ENCODE measurements at regions not wholly inside any gene's neighbourhood (a gene's known extent, or its start where the extent isn't known, plus 50 kb on each side); places are given as distances from the start of the nearest gene placed in this dataset.
"Not testable (repeated sequence)": the region's sequence is repeated elsewhere in the genome, so short reads cannot be mapped to it uniquely, and the experiment has no call there.

DNA sequence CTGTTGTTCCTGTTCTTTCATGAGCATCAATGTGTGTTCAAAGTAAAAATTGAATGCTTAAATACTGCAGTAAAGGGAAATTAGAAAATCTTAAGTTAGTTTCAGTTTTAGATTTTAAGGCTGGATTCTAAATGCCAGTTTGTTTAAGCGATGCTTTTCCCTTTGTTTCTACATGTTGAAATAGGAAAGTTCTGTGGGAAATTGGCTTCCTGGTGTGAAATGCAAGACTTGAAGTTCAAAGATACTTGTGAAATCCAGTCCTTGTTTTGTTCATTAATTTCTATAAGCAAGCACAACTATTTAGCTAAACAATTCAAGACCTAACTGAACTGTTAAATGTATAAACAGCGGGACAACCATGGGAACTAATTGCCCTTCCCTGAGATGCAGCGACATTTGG is 149.1 kb downstream of the LYPLAL1 start:
- no peaks in the 10 kb centered on the region for H3K27me3 ChIP-seq (ENCODE audit: control insufficient read depth in 3 of 3, insufficient read depth in 3 of 3, low read length in 3 of 3)
- no peak overlapping the region for H3K27ac ChIP-seq (ENCODE audit: low read depth, low read length)
- H3K4me1 ChIP-seq (ENCODE audit: control insufficient read depth in 3 of 3, insufficient read depth in 3 of 3, low read length in 3 of 3): no peaks in the 10 kb centered on the region
- no peaks in the 10 kb centered on the region for H3K9me3 ChIP-seq (ENCODE audit: control insufficient read depth in 3 of 3, low read length in 3 of 3)
- H3K4me3 ChIP-seq (ENCODE audit: low read length in 3 of 3): no peak overlapping the region
- H3K36me3 ChIP-seq (ENCODE audit: control insufficient read depth in 3 of 3, insufficient read depth in 3 of 3, low read length in 3 of 3): no peaks in the 10 kb centered on the region
- H3K9ac ChIP-seq (ENCODE audit: low read depth in 1 of 3, low read length in 3 of 3): no peak overlapping the region

DNA sequence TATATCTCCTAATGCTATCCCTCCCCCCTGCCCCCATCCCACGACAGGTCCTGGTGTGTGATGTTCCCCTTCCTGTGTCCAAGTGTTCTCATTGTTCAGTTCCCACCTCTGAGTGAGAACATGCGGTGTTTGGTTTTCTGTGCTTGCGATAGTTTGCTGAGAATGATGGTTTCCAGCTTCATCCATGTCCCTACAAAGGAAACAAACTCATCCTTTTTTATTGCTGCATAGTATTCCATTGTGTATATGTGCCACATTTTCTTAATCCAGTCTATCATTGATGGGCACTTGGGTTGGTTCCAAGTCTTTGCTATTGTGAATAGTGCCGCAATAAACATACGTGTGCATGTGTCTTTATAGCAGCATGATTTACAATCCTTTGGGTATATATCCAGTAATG is 146.9 kb downstream of the LYPLAL1 start:
- H3K36me3 ChIP-seq (ENCODE audit: control insufficient read depth in 3 of 3, insufficient read depth in 3 of 3, low read length in 3 of 3); H3K4me1 ChIP-seq (ENCODE audit: control insufficient read depth in 3 of 3, insufficient read depth in 3 of 3, low read length in 3 of 3); H3K4me3 ChIP-seq (ENCODE audit: low read length in 3 of 3); H3K27ac ChIP-seq (ENCODE audit: low read depth, low read length); H3K9me3 ChIP-seq (ENCODE audit: control insufficient read depth in 3 of 3, low read length in 3 of 3); H3K9ac ChIP-seq (ENCODE audit: low read depth in 1 of 3, low read length in 3 of 3); H3K27me3 ChIP-seq (ENCODE audit: control insufficient read depth in 3 of 3, insufficient read depth in 3 of 3, low read length in 3 of 3): not testable (repeated sequence)

DNA sequence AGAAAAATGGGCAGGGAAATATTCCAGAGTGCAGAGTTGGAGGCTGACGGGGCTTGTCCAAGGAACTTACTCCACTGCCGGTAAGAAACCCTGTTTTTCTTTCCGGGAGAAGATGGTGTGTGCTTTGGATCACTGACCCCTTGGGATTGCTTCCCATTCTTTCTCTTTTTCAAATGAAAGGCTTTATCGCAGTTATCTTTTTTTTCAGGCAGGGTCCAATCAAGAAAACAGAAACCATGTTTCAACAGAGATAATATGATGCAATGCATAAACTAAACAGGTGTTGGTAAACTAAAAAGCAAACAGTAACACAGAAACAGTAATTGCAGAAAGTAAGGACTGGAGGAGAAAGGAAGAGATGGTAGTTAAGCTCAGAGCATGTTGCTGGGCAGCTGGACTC is 145.1 kb downstream of the LYPLAL1 start:
- Histone ChIP-seq H3K9ac (ENCODE audit: low read depth in 1 of 3, low read length in 3 of 3) (no peak overlapping the region), H3K27me3 (ENCODE audit: control insufficient read depth in 3 of 3, insufficient read depth in 3 of 3, low read length in 3 of 3) (no peaks in the 10 kb centered on the region), H3K4me3 (ENCODE audit: low read length in 3 of 3) (no peak overlapping the region), H3K9me3 (ENCODE audit: control insufficient read depth in 3 of 3, low read length in 3 of 3) (no peaks in the 10 kb centered on the region), H3K36me3 (ENCODE audit: control insufficient read depth in 3 of 3, insufficient read depth in 3 of 3, low read length in 3 of 3) (no peaks in the 10 kb centered on the region), H3K27ac (ENCODE audit: low read depth, low read length) (no peak overlapping the region), H3K4me1 (ENCODE audit: control insufficient read depth in 3 of 3, insufficient read depth in 3 of 3, low read length in 3 of 3) (no peaks in the 10 kb centered on the region)

DNA sequence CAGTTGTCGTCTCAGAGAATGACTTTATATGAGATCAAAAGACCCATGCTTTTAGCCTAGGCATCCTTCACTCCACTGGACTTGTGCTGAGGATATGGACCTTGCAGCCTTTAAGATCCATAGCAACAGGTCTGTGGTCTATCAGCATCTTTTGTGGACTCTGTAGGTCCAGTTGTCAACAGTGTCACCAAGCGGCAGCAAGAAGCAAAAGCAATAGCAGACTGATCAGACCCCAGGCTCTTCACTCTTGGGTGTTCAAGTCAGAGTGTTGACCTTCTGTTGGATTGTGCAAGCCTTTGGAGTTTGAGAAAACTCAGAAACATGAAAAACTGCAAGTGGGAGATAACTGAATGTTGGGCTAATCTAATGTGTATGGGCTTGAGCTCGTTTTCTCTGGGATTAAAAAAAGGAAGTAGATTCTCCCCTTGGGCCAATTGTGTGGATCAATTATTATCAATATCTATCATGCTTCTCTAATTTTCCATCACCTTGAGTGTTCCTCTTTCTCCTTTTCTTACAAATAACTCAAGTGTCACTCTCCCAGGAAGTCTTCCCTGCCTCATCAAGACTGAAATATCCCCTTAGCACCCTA is 144.2 kb downstream of the LYPLAL1 start:
- H3K27me3 ChIP-seq (ENCODE audit: control insufficient read depth in 3 of 3, insufficient read depth in 3 of 3, low read length in 3 of 3): no peaks in the 10 kb centered on the region
- H3K9me3 ChIP-seq (ENCODE audit: control insufficient read depth in 3 of 3, low read length in 3 of 3): no peaks in the 10 kb centered on the region
- H3K4me3 ChIP-seq (ENCODE audit: low read length in 3 of 3): no peak overlapping the region
- no peak overlapping the region for H3K9ac ChIP-seq (ENCODE audit: low read depth in 1 of 3, low read length in 3 of 3)
- no peaks in the 10 kb centered on the region for H3K4me1 ChIP-seq (ENCODE audit: control insufficient read depth in 3 of 3, insufficient read depth in 3 of 3, low read length in 3 of 3)
- H3K27ac ChIP-seq (ENCODE audit: low read depth, low read length): no peak overlapping the region
- H3K36me3 ChIP-seq (ENCODE audit: control insufficient read depth in 3 of 3, insufficient read depth in 3 of 3, low read length in 3 of 3): no peaks in the 10 kb centered on the region

DNA sequence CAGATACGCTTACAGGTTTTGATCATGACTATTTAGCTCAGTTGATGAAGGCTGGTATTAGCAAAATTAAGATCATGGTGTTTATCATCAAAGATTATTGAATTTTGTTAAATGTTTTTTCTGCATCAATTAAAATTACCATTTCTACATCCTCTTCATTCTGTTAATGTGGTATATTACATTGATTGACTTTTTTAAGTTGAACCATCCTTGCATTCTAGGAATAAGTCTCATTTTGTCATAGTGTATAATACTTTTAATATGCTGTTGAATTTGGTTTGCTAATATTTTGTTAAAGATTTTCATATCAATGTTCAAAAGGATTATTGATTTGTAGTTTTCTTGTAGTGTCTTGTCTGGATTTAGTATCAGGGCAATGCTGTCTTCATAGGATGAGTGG is 142.4 kb downstream of the LYPLAL1 start:
- Histone ChIP-seq H3K4me3 (ENCODE audit: low read length in 3 of 3) (no peak overlapping the region), H3K27me3 (ENCODE audit: control insufficient read depth in 3 of 3, insufficient read depth in 3 of 3, low read length in 3 of 3) (no peaks in the 10 kb centered on the region), H3K4me1 (ENCODE audit: control insufficient read depth in 3 of 3, insufficient read depth in 3 of 3, low read length in 3 of 3) (no peaks in the 10 kb centered on the region), H3K9me3 (ENCODE audit: control insufficient read depth in 3 of 3, low read length in 3 of 3) (no peaks in the 10 kb centered on the region), H3K9ac (ENCODE audit: low read depth in 1 of 3, low read length in 3 of 3) (no peak overlapping the region), H3K36me3 (ENCODE audit: control insufficient read depth in 3 of 3, insufficient read depth in 3 of 3, low read length in 3 of 3) (no peaks in the 10 kb centered on the region), H3K27ac (ENCODE audit: low read depth, low read length) (no peak overlapping the region)

DNA sequence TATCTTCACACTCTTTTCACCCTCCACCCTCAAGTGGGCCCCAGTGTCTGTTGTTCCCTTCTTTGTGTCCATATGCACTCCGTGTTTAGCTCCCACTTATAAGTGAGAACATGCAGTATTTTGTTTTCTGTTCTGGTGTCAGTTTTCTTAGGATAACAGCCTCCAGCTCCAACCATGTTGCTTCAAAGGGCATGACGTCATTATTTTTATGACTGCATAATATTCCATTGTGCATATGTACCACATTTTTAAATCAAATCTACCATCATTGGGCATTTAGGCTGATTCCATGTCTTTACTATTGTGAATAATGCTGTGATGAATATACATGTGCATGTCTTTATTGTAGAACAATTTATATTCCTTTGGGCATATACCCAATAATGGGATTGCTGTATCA is 140.3 kb downstream of the LYPLAL1 start:
- Histone ChIP-seq H3K4me3 (ENCODE audit: low read length in 3 of 3) (no peak overlapping the region), H3K27ac (ENCODE audit: low read depth, low read length) (no peak overlapping the region), H3K9ac (ENCODE audit: low read depth in 1 of 3, low read length in 3 of 3) (no peak overlapping the region), H3K36me3 (ENCODE audit: control insufficient read depth in 3 of 3, insufficient read depth in 3 of 3, low read length in 3 of 3) (no peaks in the 10 kb centered on the region), H3K4me1 (ENCODE audit: control insufficient read depth in 3 of 3, insufficient read depth in 3 of 3, low read length in 3 of 3) (no peaks in the 10 kb centered on the region), H3K9me3 (ENCODE audit: control insufficient read depth in 3 of 3, low read length in 3 of 3) (no peaks in the 10 kb centered on the region), H3K27me3 (ENCODE audit: control insufficient read depth in 3 of 3, insufficient read depth in 3 of 3, low read length in 3 of 3) (no peaks in the 10 kb centered on the region)

DNA sequence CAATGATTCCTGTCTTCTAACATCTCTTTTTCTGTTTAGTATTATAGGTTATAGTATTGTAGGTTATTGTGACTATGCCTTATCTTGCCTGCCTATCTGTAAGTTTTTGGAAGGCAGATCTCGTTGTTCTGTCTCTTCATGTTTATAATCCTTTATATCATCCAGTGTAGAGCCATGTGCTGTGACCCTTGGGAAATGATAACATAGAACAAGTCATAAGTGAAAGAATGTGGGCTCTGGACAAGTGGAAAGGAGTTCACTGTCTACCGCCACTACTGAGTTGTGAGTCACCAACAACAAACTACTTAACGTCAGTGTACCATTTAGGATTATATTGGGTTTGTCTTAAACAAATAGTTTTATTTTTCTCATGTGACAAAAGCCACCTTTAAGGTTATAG is 139.3 kb downstream of the LYPLAL1 start:
- no peaks in the 10 kb centered on the region for H3K27me3 ChIP-seq (ENCODE audit: control insufficient read depth in 3 of 3, insufficient read depth in 3 of 3, low read length in 3 of 3)
- no peak overlapping the region for H3K9ac ChIP-seq (ENCODE audit: low read depth in 1 of 3, low read length in 3 of 3)
- H3K4me1 ChIP-seq (ENCODE audit: control insufficient read depth in 3 of 3, insufficient read depth in 3 of 3, low read length in 3 of 3): no peaks in the 10 kb centered on the region
- H3K27ac ChIP-seq (ENCODE audit: low read depth, low read length): no peak overlapping the region
- no peaks in the 10 kb centered on the region for H3K9me3 ChIP-seq (ENCODE audit: control insufficient read depth in 3 of 3, low read length in 3 of 3)
- H3K36me3 ChIP-seq (ENCODE audit: control insufficient read depth in 3 of 3, insufficient read depth in 3 of 3, low read length in 3 of 3): no peaks in the 10 kb centered on the region
- H3K4me3 ChIP-seq (ENCODE audit: low read length in 3 of 3): no peak overlapping the region

DNA sequence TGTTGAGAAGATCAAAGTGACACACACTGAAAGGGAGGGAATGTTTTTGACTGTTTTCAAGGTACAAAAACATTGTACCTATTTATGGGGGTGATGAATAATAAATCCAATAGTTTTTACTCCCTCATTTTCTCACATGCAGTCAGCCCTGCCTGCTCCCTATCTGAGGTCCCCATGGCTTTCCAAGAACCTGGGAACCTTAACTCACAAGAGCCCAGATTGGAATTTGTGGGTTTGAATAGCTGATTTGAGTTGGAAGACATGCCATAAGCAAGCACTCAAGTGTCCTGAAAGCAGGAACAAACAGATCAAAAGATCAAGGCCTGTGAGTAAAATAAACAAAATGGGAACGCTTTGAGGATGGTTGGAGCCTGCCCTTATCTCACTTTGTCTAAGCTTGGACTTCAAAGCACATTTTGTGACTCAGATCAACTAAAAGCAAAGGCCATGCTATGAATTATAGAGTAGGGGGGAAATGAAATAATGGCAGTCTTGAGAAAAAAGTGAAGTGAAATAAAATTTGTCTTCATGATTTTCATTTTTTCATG is 136.6 kb downstream of the LYPLAL1 start:
- H3K36me3 ChIP-seq (ENCODE audit: control insufficient read depth in 3 of 3, insufficient read depth in 3 of 3, low read length in 3 of 3): no peaks in the 10 kb centered on the region
- no peaks in the 10 kb centered on the region for H3K4me1 ChIP-seq (ENCODE audit: control insufficient read depth in 3 of 3, insufficient read depth in 3 of 3, low read length in 3 of 3)
- H3K27ac ChIP-seq (ENCODE audit: low read depth, low read length): no peak overlapping the region
- no peaks in the 10 kb centered on the region for H3K9me3 ChIP-seq (ENCODE audit: control insufficient read depth in 3 of 3, low read length in 3 of 3)
- no peaks in the 10 kb centered on the region for H3K27me3 ChIP-seq (ENCODE audit: control insufficient read depth in 3 of 3, insufficient read depth in 3 of 3, low read length in 3 of 3)
- H3K9ac ChIP-seq (ENCODE audit: low read depth in 1 of 3, low read length in 3 of 3): no peak overlapping the region
- no peak overlapping the region for H3K4me3 ChIP-seq (ENCODE audit: low read length in 3 of 3)

DNA sequence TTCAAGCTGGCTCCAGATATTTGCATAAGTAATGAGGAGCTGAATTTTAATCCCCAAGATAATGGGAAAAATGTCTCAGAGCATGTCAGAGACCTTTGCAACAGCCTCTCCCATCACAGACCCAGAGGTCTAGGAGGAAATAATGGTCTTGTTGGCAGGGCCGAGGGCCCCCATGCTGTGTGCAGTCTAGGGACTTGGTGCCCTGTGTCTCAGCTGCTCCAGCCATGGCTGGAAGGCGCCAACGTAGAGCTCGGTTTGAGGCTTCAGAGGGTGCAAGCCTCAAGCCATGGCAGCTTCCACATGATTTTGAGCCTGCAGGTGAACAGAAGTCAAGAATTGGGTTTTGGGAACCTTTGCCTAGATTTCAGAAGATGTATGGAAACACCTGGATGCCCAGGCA is 134.7 kb downstream of the LYPLAL1 start:
- Histone ChIP-seq H3K27me3 (ENCODE audit: control insufficient read depth in 3 of 3, insufficient read depth in 3 of 3, low read length in 3 of 3) (no peaks in the 10 kb centered on the region), H3K36me3 (ENCODE audit: control insufficient read depth in 3 of 3, insufficient read depth in 3 of 3, low read length in 3 of 3) (no peaks in the 10 kb centered on the region), H3K9me3 (ENCODE audit: control insufficient read depth in 3 of 3, low read length in 3 of 3) (no peaks in the 10 kb centered on the region), H3K4me3 (ENCODE audit: low read length in 3 of 3) (no peak overlapping the region), H3K27ac (ENCODE audit: low read depth, low read length) (no peak overlapping the region), H3K9ac (ENCODE audit: low read depth in 1 of 3, low read length in 3 of 3) (no peak overlapping the region), H3K4me1 (ENCODE audit: control insufficient read depth in 3 of 3, insufficient read depth in 3 of 3, low read length in 3 of 3) (no peaks in the 10 kb centered on the region)

DNA sequence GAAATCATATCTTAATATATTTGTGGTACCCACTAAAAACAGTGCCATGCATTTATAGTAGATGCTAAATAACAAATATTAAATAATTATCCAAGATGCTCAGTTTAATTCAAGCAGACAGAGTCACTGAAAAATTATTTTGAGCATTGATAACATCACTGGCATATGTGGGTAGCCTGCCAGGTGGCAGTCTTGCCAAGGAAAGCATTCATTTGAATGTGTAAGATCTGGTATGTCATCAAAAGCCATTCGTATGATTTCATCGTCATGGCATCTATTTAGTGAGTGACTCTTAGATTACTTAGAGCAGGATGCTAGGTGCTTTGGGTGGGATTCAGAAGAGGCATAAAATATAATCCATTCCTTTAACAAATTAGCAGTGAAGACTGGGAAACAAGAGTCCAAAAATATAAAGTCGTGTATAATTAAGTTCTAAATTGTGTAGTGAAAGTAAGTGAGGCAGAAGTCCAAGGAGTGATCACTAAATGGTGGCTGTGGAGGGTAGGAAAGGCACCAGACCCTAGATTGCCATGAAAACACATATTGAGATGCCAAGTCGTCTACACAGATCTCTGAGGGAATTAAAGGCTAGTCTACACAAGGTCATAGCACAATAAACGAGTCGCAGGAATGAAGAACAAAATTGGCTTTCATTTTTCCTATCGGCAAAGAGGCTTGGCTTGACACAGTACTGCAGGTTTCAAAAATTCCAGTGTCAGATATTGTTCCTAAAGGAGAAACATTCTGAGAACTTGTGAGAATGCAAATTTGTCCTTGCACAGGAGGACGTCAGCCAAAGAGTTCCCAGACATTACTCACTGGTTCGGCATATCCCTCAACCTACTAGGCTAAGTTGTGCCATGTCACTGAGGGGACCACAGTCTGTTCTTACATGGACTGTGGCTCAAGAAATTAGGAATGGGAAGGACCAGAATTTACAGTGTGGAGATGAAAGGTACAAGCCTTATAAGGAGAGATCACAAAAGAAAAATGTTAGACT is 130.8 kb downstream of the LYPLAL1 start:
- no peak overlapping the region for H3K4me3 ChIP-seq (ENCODE audit: low read length in 3 of 3)
- H3K9ac ChIP-seq (ENCODE audit: low read depth in 1 of 3, low read length in 3 of 3): no peak overlapping the region
- no peak overlapping the region for H3K27ac ChIP-seq (ENCODE audit: low read depth, low read length)

More for the DNA sequence above, 130.8 kb downstream of the LYPLAL1 start:
- peaks cover 0 to 2% (median 0%) of the 10 kb centered on the region in 3 donors for H3K4me1 ChIP-seq (ENCODE audit: control insufficient read depth in 3 of 3, insufficient read depth in 3 of 3, low read length in 3 of 3)
- H3K36me3 ChIP-seq (ENCODE audit: control insufficient read depth in 3 of 3, insufficient read depth in 3 of 3, low read length in 3 of 3): no peaks in the 10 kb centered on the region
- no peaks in the 10 kb centered on the region for H3K9me3 ChIP-seq (ENCODE audit: control insufficient read depth in 3 of 3, low read length in 3 of 3)
- no peaks in the 10 kb centered on the region for H3K27me3 ChIP-seq (ENCODE audit: control insufficient read depth in 3 of 3, insufficient read depth in 3 of 3, low read length in 3 of 3)
